Parathyroid adenoma (tissue), 2 donors: ENCODE measurements at regions not wholly inside any gene's neighbourhood (a gene's known extent, or its start where the extent isn't known, plus 50 kb on each side); places are given as distances from the start of the nearest gene placed in this dataset.

ENCODE experiments used
- H2AFZ ChIP-seq: fragments of 300-600 bp; sonication (generic); one replicate; pipeline ENCODE4 v1.7.0; 2017; ENCODE audit warnings: antibody characterized with exemption, mild to moderate bottlenecking
- H3K27ac ChIP-seq: fragments of 300-600 bp; sonication (generic); one replicate; pipeline ENCODE4 v1.7.0; 2017
- H3K27me3 ChIP-seq: fragments of 300-600 bp; sonication (generic); one replicate; pipeline ENCODE4 v1.7.0; 2017; ENCODE audit warnings: low read length; ENCODE audit not compliant: control insufficient read depth, insufficient read depth
- H3K36me3 ChIP-seq: fragments of 300-600 bp; sonication (generic); one replicate; pipeline ENCODE4 v1.7.0; 2017; ENCODE audit warnings: low read length; ENCODE audit not compliant: control insufficient read depth, insufficient read depth
- H3K4me1 ChIP-seq: fragments of 300-600 bp; sonication (generic); one replicate; pipeline ENCODE4 v1.7.0; 2017; ENCODE audit warnings: control low read depth
- H3K4me2 ChIP-seq: fragments of 300-600 bp; sonication (generic); one replicate; pipeline ENCODE4 v1.7.0; 2017; ENCODE audit warnings: low read length
- H3K4me3 ChIP-seq: fragments of 300-600 bp; sonication (generic); one replicate; pipeline ENCODE4 v1.7.0; 2017; ENCODE audit warnings: low read depth, low read length
- H3K79me2 ChIP-seq: fragments of 300-600 bp; sonication (generic); one replicate; pipeline ENCODE4 v1.7.0; 2017; ENCODE audit warnings: control low read depth
- H3K9ac ChIP-seq: fragments of 300-600 bp; sonication (generic); one replicate; pipeline ENCODE4 v1.7.0; 2017; ENCODE audit warnings: mild to moderate bottlenecking
- H3K9me3 ChIP-seq: fragments of 300-600 bp; sonication (generic); one replicate; pipeline ENCODE4 v1.7.0; 2017; ENCODE audit warnings: low read length; ENCODE audit not compliant: control insufficient read depth
- TF ChIP-seq, protein P1 (sequence below): fragments of 300-600 bp; sonication (generic); IDR thresholded peaks from one replicate; pipeline ENCODE4 v1.7.0; 2017; ENCODE audit warnings: antibody characterized with exemption, mild to moderate bottlenecking
- donor health status: primary hyperparathyroidism.

- TF ChIP-seq, protein P1, sequence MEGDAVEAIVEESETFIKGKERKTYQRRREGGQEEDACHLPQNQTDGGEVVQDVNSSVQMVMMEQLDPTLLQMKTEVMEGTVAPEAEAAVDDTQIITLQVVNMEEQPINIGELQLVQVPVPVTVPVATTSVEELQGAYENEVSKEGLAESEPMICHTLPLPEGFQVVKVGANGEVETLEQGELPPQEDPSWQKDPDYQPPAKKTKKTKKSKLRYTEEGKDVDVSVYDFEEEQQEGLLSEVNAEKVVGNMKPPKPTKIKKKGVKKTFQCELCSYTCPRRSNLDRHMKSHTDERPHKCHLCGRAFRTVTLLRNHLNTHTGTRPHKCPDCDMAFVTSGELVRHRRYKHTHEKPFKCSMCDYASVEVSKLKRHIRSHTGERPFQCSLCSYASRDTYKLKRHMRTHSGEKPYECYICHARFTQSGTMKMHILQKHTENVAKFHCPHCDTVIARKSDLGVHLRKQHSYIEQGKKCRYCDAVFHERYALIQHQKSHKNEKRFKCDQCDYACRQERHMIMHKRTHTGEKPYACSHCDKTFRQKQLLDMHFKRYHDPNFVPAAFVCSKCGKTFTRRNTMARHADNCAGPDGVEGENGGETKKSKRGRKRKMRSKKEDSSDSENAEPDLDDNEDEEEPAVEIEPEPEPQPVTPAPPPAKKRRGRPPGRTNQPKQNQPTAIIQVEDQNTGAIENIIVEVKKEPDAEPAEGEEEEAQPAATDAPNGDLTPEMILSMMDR = no peak
- Histone ChIP-seq H3K9me3 (no peaks in the 10 kb centered on the region), H2AFZ (no peak overlapping the region), H3K4me1 (no peaks in the 10 kb centered on the region), H3K27me3 (no peaks in the 10 kb centered on the region), H3K9ac (no peak overlapping the region), H3K27ac (no peak overlapping the region), H3K36me3 (no peaks in the 10 kb centered on the region), H3K4me2 (no peak overlapping the region), H3K79me2 (no peaks in the 10 kb centered on the region), H3K4me3 (no peak overlapping the region)
Measured at GRCh38 chr5:128682669-128683068, 144.6 kb upstream of the FBN2 start.

DNA sequence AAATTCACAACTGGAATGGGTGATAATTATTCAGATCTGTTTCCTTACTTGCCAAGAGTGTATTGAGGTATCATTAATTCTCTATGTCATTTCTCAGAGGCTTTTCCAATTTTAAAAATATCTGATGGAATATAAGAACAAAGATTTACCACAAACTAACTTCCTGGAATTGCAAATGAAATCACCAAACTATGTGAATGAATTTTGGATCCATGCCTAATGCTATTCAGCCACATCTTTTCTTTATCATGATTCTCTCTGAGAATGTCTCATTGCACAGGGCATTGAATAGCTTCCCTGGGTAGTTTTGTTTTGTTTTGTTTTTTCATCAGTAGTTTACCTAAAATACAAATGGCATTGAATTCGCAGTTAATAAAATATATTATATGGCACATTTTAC, 146.9 kb upstream of the FBN2 start:
- H3K36me3 ChIP-seq = no peaks in the 10 kb centered on the region
- H2AFZ ChIP-seq = no peak overlapping the region
- no peak overlapping the region for H3K4me3 ChIP-seq
- H3K4me2 ChIP-seq = no peak overlapping the region
- H3K9me3 ChIP-seq = no peaks in the 10 kb centered on the region
- H3K27me3 ChIP-seq = no peaks in the 10 kb centered on the region
- no peak overlapping the region for H3K27ac ChIP-seq
- TF ChIP-seq, protein P1 = no peak
- no peaks in the 10 kb centered on the region for H3K4me1 ChIP-seq
- no peaks in the 10 kb centered on the region for H3K79me2 ChIP-seq
- H3K9ac ChIP-seq = no peak overlapping the region

- Histone ChIP-seq H3K9ac (no peak overlapping the region), H3K4me1 (no peaks in the 10 kb centered on the region), H3K27me3 (no peaks in the 10 kb centered on the region), H3K4me3 (no peak overlapping the region), H3K4me2 (no peak overlapping the region), H2AFZ (no peak overlapping the region), H3K9me3 (no peaks in the 10 kb centered on the region), H3K27ac (no peak overlapping the region), H3K36me3 (no peaks in the 10 kb centered on the region), H3K79me2 (no peaks in the 10 kb centered on the region)
- TF ChIP-seq, protein P1 = no peak
Measured at GRCh38 chr5:128687930-128688329, 149.9 kb upstream of the FBN2 start.

DNA sequence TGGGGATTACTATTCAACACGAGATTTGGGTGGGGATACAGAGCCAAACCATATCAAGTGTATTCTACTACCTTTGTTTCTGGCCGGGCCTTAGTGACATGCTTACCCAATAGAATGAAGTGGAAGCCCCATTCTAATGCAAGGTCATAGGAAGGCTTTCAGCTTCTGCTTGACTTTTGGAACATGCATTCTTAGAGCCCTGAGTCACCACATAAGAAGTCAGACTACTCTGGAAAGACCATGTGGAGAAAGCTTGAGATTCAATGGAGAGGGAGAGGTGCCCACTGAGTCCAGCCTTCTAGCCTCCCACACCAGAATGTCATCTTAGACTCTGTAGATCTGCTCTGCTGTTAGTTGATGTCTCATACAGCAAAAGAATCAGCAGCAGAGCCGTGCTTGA, 155.7 kb upstream of the FBN2 start:
- no peak overlapping the region for H2AFZ ChIP-seq
- H3K27ac ChIP-seq = no peak overlapping the region
- no peaks in the 10 kb centered on the region for H3K4me1 ChIP-seq
- no peak overlapping the region for H3K4me2 ChIP-seq
- no peak overlapping the region for H3K9ac ChIP-seq
- no peaks in the 10 kb centered on the region for H3K27me3 ChIP-seq
- no peaks in the 10 kb centered on the region for H3K36me3 ChIP-seq
- TF ChIP-seq, protein P1 = no peak
- H3K9me3 ChIP-seq = no peaks in the 10 kb centered on the region
- no peaks in the 10 kb centered on the region for H3K79me2 ChIP-seq
- H3K4me3 ChIP-seq = no peak overlapping the region

- Histone ChIP-seq H3K9me3 (no peaks in the 10 kb centered on the region), H3K27ac (no peak overlapping the region), H3K4me2 (no peak overlapping the region), H3K27me3 (no peaks in the 10 kb centered on the region), H3K9ac (no peak overlapping the region), H3K36me3 (no peaks in the 10 kb centered on the region), H3K4me3 (no peak overlapping the region), H3K4me1 (no peaks in the 10 kb centered on the region), H2AFZ (no peak overlapping the region), H3K79me2 (no peaks in the 10 kb centered on the region)
- TF ChIP-seq, protein P1 = no peak
Measured at GRCh38 chr5:128695791-128696530, 157.9 kb upstream of the FBN2 start.
